H1 (cell line): ENCODE measurements at regions not wholly inside any gene's neighbourhood (a gene's known extent, or its start where the extent isn't known, plus 50 kb on each side); places are given as distances from the start of the nearest gene placed in this dataset.

Experiments used
- TAF1 ChIP-seq: IDR thresholded peaks from 2 replicates; pipeline ENCODE4 v1.6.1; 2011; ENCODE audit warnings: mild to moderate bottlenecking, low read depth, low read length
- YY1 ChIP-seq: IDR thresholded peaks from 2 replicates; pipeline ENCODE4 v1.6.1; 2011; ENCODE audit warnings: low read depth, mild to moderate bottlenecking, low read length

GRCh38 chr11:26268980-26269660, 62.8 kb upstream of the ANO3 start:
- TF ChIP-seq YY1 (no peak), TAF1 (no peak)
